ENCODE measurements at regions not wholly inside any gene's neighbourhood (a gene's known extent, or its start where the extent isn't known, plus 50 kb on each side); places are given as distances from the start of the nearest gene placed in this dataset.

- Histone ChIP-seq H4K20me1 (ENCODE audit: insufficient read depth, low read length) (no peaks in the 10 kb centered on the region), H3F3A (ENCODE audit: insufficient read depth, low read length) (no peaks in the 10 kb centered on the region), H3K4me3 (ENCODE audit: low read depth, low read length, poor library complexity, severe bottlenecking) (no peak overlapping the region), H3K36me3 (ENCODE audit: insufficient read depth, low read length) (no peaks in the 10 kb centered on the region), H3K9me2 (ENCODE audit: low read depth, low read length) (no peaks in the 10 kb centered on the region), H3K4me1 (ENCODE audit: insufficient read depth, low read length, severe bottlenecking) (no peaks in the 10 kb centered on the region), H3K27me3 (ENCODE audit: insufficient read depth, low read length) (no peaks in the 10 kb centered on the region), H2AFZ (ENCODE audit: low read length) (no peak overlapping the region), H3K4me2 (ENCODE audit: low read length) (no peak overlapping the region), H3K9ac (ENCODE audit: low read length) (no peak overlapping the region), H3K27ac (ENCODE audit: low read depth, low read length, poor library complexity, severe bottlenecking) (no peak overlapping the region), H3K79me2 (ENCODE audit: insufficient read depth, low read length) (no peaks in the 10 kb centered on the region), H3K9me3 (ENCODE audit: low read length) (no peaks in the 10 kb centered on the region)
- TF ChIP-seq CTCF (IDR thresholded peaks at IDR 0.05; ENCODE audit: low read length) (no peak), EZH2 (IDR thresholded peaks at IDR 0.05; ENCODE audit: borderline replicate concordance, low read length) (no peak)
Measured at GRCh38 chr12:107581619-107582015, 104.0 kb upstream of the PWP1 start.

GRCh38 chr12:107583551-107583950 is 102.0 kb upstream of the PWP1 start:
- Histone ChIP-seq H3K9me2 (ENCODE audit: low read depth, low read length) (no peaks in the 10 kb centered on the region), H3F3A (ENCODE audit: insufficient read depth, low read length) (no peaks in the 10 kb centered on the region), H2AFZ (ENCODE audit: low read length) (no peak overlapping the region), H3K9ac (ENCODE audit: low read length) (no peak overlapping the region), H3K27me3 (ENCODE audit: insufficient read depth, low read length) (no peaks in the 10 kb centered on the region), H3K27ac (ENCODE audit: low read depth, low read length, poor library complexity, severe bottlenecking) (no peak overlapping the region), H3K4me2 (ENCODE audit: low read length) (no peak overlapping the region), H3K36me3 (ENCODE audit: insufficient read depth, low read length) (no peaks in the 10 kb centered on the region), H3K4me3 (ENCODE audit: low read depth, low read length, poor library complexity, severe bottlenecking) (no peak overlapping the region), H3K4me1 (ENCODE audit: insufficient read depth, low read length, severe bottlenecking) (no peaks in the 10 kb centered on the region), H3K79me2 (ENCODE audit: insufficient read depth, low read length) (no peaks in the 10 kb centered on the region), H4K20me1 (ENCODE audit: insufficient read depth, low read length) (no peaks in the 10 kb centered on the region), H3K9me3 (ENCODE audit: low read length) (no peaks in the 10 kb centered on the region)
- TF ChIP-seq CTCF (IDR thresholded peaks at IDR 0.05; ENCODE audit: low read length) (no peak), EZH2 (IDR thresholded peaks at IDR 0.05; ENCODE audit: borderline replicate concordance, low read length) (no peak)

GRCh38 chr12:107584563-107584962 is 101.0 kb upstream of the PWP1 start:
- H3K27ac ChIP-seq (ENCODE audit: low read depth, low read length, poor library complexity, severe bottlenecking), result no peak overlapping the region
- no peaks in the 10 kb centered on the region for H3K79me2 ChIP-seq (ENCODE audit: insufficient read depth, low read length)
- H2AFZ ChIP-seq (ENCODE audit: low read length), result no peak overlapping the region
- no peaks in the 10 kb centered on the region for H4K20me1 ChIP-seq (ENCODE audit: insufficient read depth, low read length)
- H3K36me3 ChIP-seq (ENCODE audit: insufficient read depth, low read length), result no peaks in the 10 kb centered on the region
- H3K4me3 ChIP-seq (ENCODE audit: low read depth, low read length, poor library complexity, severe bottlenecking), result no peak overlapping the region
- H3K4me1 ChIP-seq (ENCODE audit: insufficient read depth, low read length, severe bottlenecking), result no peaks in the 10 kb centered on the region
- no peaks in the 10 kb centered on the region for H3K9me3 ChIP-seq (ENCODE audit: low read length)
- TF ChIP-seq EZH2 (IDR thresholded peaks at IDR 0.05; ENCODE audit: borderline replicate concordance, low read length), result no peak
- no peak for TF ChIP-seq CTCF (IDR thresholded peaks at IDR 0.05; ENCODE audit: low read length)
- H3K4me2 ChIP-seq (ENCODE audit: low read length), result no peak overlapping the region
- H3F3A ChIP-seq (ENCODE audit: insufficient read depth, low read length), result no peaks in the 10 kb centered on the region
- no peaks in the 10 kb centered on the region for H3K27me3 ChIP-seq (ENCODE audit: insufficient read depth, low read length)
- no peak overlapping the region for H3K9ac ChIP-seq (ENCODE audit: low read length)
- no peaks in the 10 kb centered on the region for H3K9me2 ChIP-seq (ENCODE audit: low read depth, low read length)

Measured in OCI-LY1 (cell line).